ENCODE measurements at regions not wholly inside any gene's neighbourhood (a gene's known extent, or its start where the extent isn't known, plus 50 kb on each side); places are given as distances from the start of the nearest gene placed in this dataset.

DNA sequence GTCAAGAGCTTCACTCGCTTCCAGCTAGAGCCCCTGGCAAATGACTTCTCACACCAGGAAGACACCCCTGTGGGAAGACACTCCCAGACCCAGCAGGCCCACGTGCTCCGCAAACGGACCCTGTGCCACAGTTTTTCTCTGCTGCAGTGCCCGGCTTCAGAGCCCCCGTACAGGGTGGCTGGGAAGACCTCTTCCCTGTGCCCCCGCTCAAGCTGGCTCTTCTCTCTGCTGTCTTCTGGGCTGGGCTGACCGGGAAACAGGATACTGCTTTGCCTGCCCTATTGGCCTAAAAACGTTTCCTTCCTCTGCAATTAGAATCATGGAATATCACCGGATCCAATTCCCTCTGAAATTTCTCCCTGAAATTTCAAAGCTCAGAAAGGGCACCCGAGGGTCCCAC lies 63.7 kb upstream of the CRHR1 start:
- in situ Hi-C loops (cut with HindIII; ENCODE audit: low pct_unique_long_range_greater_than_20kb, low sequenced_read_pairs) = no loop called here
- no peak for DNase-seq (ENCODE audit: low read depth, low spot score)

GRCh38 chr17:45722161-45722560 lies 62.0 kb upstream of the CRHR1 start:
- peak; percentile 61 for DNase-seq (ENCODE audit: low read depth, low spot score)
- in situ Hi-C loops (cut with HindIII; ENCODE audit: low pct_unique_long_range_greater_than_20kb, low sequenced_read_pairs) = no loop called here

- in situ Hi-C loops (cut with HindIII; ENCODE audit: low pct_unique_long_range_greater_than_20kb, low sequenced_read_pairs) = no loop called here
- DNase-seq (ENCODE audit: low read depth, low spot score) = no peak
Observed at GRCh38 chr17:45729294-45729907, 54.7 kb upstream of the CRHR1 start.

GRCh38 chr17:45730192-45730591 lies 53.9 kb upstream of the CRHR1 start:
- DNase-seq (ENCODE audit: low read depth, low spot score) = no peak
- in situ Hi-C loops (cut with HindIII; ENCODE audit: low pct_unique_long_range_greater_than_20kb, low sequenced_read_pairs) = no loop called here

DNA sequence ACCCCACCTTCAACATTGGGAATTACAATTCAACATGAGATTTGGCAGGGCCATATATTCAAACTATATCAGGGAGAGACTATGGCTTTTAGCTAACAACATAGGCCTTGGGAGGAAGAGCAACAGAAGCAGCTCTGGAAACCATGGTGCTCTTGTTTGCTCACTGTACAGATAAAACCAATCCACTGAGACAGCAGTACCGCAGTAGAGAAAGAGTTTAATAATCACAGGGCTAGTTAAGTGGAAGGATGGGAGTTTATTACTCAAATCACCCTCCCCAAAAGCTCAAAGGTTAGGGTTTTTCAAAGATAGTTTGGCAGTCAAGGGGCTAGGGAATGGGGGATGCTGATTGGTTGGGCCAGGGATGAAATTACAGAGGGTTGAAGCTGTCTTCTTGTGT lies 52.7 kb upstream of the CRHR1 start:
- no peak for DNase-seq (ENCODE audit: low read depth, low spot score)
- in situ Hi-C loops (cut with HindIII; ENCODE audit: low pct_unique_long_range_greater_than_20kb, low sequenced_read_pairs) = no loop called here

DNA sequence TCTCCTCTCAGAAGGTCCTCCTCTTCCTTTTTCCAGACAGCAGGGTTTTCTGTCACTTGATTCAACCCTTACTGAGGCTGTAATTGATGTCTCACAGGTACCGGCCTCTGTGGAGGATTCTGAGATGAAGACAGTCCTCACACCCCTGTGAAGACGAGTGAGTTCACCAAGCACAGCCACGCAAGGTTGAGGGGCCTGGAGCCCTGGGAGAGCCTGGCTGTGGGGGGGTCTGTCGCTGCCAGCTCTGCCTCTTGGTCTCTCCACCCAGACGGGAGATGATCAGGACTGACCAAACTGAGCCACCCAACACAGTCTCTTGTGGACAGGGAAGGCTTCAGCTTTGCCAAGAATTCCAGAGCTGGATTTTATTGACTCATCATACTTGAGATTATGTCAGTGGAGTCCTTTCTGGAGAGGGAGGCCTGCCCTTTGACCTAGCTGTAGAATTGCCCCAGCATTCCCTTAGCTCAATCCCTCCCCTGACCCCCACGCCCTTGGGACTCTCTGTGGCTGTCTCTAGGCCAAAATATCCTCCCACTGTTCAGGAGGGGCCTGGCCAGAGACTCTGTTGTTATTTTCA lies 51.1 kb upstream of the CRHR1 start:
- in situ Hi-C loops (cut with HindIII; ENCODE audit: low pct_unique_long_range_greater_than_20kb, low sequenced_read_pairs) = no loop called here

GRCh38 chr17:45733781-45734180 lies 50.3 kb upstream of the CRHR1 start:
- in situ Hi-C loops (cut with HindIII; ENCODE audit: low pct_unique_long_range_greater_than_20kb, low sequenced_read_pairs) = no loop called here
- DNase-seq (ENCODE audit: low read depth, low spot score) = no peak

More for the DNA sequence above, 51.1 kb upstream of the CRHR1 start:
- DNase-seq (ENCODE audit: low read depth, low spot score) = no peak

All from SK-MEL-5 (cell line).